GM23338 (cell line): ENCODE measurements at regions not wholly inside any gene's neighbourhood (a gene's known extent, or its start where the extent isn't known, plus 50 kb on each side); places are given as distances from the start of the nearest gene placed in this dataset.

Experiments
- ATAC-seq: fragments of 200-7000 bp; cut with Tn5 transposase; 3 replicates; pipeline ENCODE4 v1.9.1; 2020
- DNase-seq: peaks from one replicate; pipeline ENCODE4 v3.0.0-alpha.2; 2015; ENCODE audit warnings: low spot score
- H2AFZ ChIP-seq: fragments of 200-600 bp; sonication (generic); 2 replicates; pipeline ENCODE4 v1.8.0; 2016; ENCODE audit warnings: antibody characterized with exemption, mild to moderate bottlenecking, moderate library complexity
- H3F3A ChIP-seq: fragments of 200-600 bp; sonication (generic); replicated peaks from 2 replicates; pipeline ENCODE4 v1.8.0; 2017; ENCODE audit warnings: antibody characterized with exemption, mixed run types, low read depth
- H3K27ac ChIP-seq: fragments of 200-600 bp; sonication (generic); 2 replicates; pipeline ENCODE4 v1.6.1; 2016; ENCODE audit warnings: low read depth
- H3K27me3 ChIP-seq: fragments of 200-600 bp; sonication (generic); 2 replicates; pipeline ENCODE4 v1.8.0; 2016; ENCODE audit warnings: mild to moderate bottlenecking, mixed run types, moderate library complexity; ENCODE audit not compliant: insufficient read depth
- H3K36me3 ChIP-seq: fragments of 200-600 bp; sonication (generic); 2 replicates; pipeline ENCODE4 v1.8.0; 2016; ENCODE audit warnings: mild to moderate bottlenecking; ENCODE audit not compliant: insufficient read depth
- H3K4me1 ChIP-seq: fragments of 200-600 bp; sonication (generic); 2 replicates; pipeline ENCODE4 v1.8.0; 2016; ENCODE audit warnings: mild to moderate bottlenecking, moderate library complexity; ENCODE audit not compliant: insufficient read depth
- H3K4me2 ChIP-seq: fragments of 200-600 bp; sonication (generic); 2 replicates; pipeline ENCODE4 v1.7.1; 2017; ENCODE audit warnings: mixed run types
- H3K4me3 ChIP-seq: fragments of 200-600 bp; sonication (generic); 2 replicates; pipeline ENCODE4 v1.6.1; 2016; ENCODE audit warnings: mixed run types
- H3K79me2 ChIP-seq: fragments of 200-600 bp; sonication (generic); replicated peaks from 2 replicates; pipeline ENCODE4 v1.8.0; 2017; ENCODE audit warnings: mild to moderate bottlenecking; ENCODE audit not compliant: insufficient read depth
- H3K9me2 ChIP-seq: fragments of 200-600 bp; sonication (generic); 2 replicates; pipeline ENCODE4 v1.8.0; 2017; ENCODE audit not compliant: insufficient read depth
- H4K20me1 ChIP-seq: fragments of 200-600 bp; sonication (generic); replicated peaks from 2 replicates; pipeline ENCODE4 v1.8.0; 2017; ENCODE audit warnings: mild to moderate bottlenecking; ENCODE audit not compliant: insufficient read depth
- H3K27ac Mint-ChIP-seq: 2 replicates; pipeline ENCODE4 v1.8.0; 2020; ENCODE audit warnings: inconsistent platforms, mild to moderate bottlenecking, moderate library complexity, mixed read lengths
- H3K27me3 Mint-ChIP-seq: 3 replicates; pipeline ENCODE4 v1.8.0; 2022; ENCODE audit warnings: low read depth, mild to moderate bottlenecking, moderate library complexity, mixed read lengths, inconsistent platforms; ENCODE audit not compliant: insufficient read depth, poor library complexity
- H3K36me3 Mint-ChIP-seq: 3 replicates; pipeline ENCODE4 v1.8.0; 2021; ENCODE audit warnings: low read depth, mild to moderate bottlenecking, inconsistent platforms, moderate library complexity, mixed read lengths
- H3K4me1 Mint-ChIP-seq: 3 replicates; pipeline ENCODE4 v1.8.0; 2020; ENCODE audit warnings: mild to moderate bottlenecking, inconsistent platforms, mixed read lengths
- H3K4me3 Mint-ChIP-seq: 3 replicates; pipeline ENCODE4 v1.8.0; 2021; ENCODE audit warnings: moderate library complexity, mild to moderate bottlenecking, inconsistent platforms, mixed read lengths
- H3K9me3 Mint-ChIP-seq: 3 replicates; pipeline ENCODE4 v1.8.0; 2020; ENCODE audit warnings: moderate library complexity, mild to moderate bottlenecking, inconsistent platforms, mixed read lengths
- ETS1 ChIP-seq: IDR thresholded peaks from 2 replicates; pipeline ENCODE4 v1.6.1; 2016; ENCODE audit warnings: antibody characterized with exemption
- JUNB ChIP-seq: IDR thresholded peaks from one replicate; pipeline ENCODE4 v1.6.1; 2016; ENCODE audit warnings: antibody characterized with exemption; ENCODE audit not compliant: unreplicated experiment
- REST ChIP-seq: IDR thresholded peaks from one replicate; pipeline ENCODE4 v1.6.1; 2018; ENCODE audit warnings: antibody characterized with exemption; ENCODE audit not compliant: unreplicated experiment
- ZNF114 ChIP-seq: fragments of 250-450 bp; sonication (Bioruptor Pico); IDR thresholded peaks from 2 replicates; pipeline ENCODE4 v1.5.0; 2020; ENCODE audit warnings: mild to moderate bottlenecking, moderate library complexity
- ZNF462 ChIP-seq: fragments of 250-450 bp; sonication (Bioruptor Pico); IDR thresholded peaks from 2 replicates; pipeline ENCODE4 v1.5.0; 2020; ENCODE audit warnings: mild to moderate bottlenecking, moderate library complexity

- no peak for ATAC-seq
- DNase-seq = peak; percentile 5
- H3K4me1 Mint-ChIP-seq = peaks cover 12% of the 10 kb centered on the region
- H3K4me3 ChIP-seq = no peak overlapping the region
- no peak overlapping the region for H3K27ac ChIP-seq
- no peak overlapping the region for H3K4me3 Mint-ChIP-seq
- no peaks in the 10 kb centered on the region for H3K79me2 ChIP-seq
- H3K4me2 ChIP-seq = no peak overlapping the region
- no peaks in the 10 kb centered on the region for H3K27me3 Mint-ChIP-seq
- H3K9me3 Mint-ChIP-seq = no peaks in the 10 kb centered on the region
- TF ChIP-seq ETS1 (no peak), REST (no peak), ZNF114 (CRISPR knock-in tag) (no peak), ZNF462 (CRISPR knock-in tag) (no peak), JUNB (no peak)
- H3K4me1 ChIP-seq = peaks cover 12% of the 10 kb centered on the region; the same call in 1 of the 2 replicates
- no peak overlapping the region for H2AFZ ChIP-seq
- no peaks in the 10 kb centered on the region for H3K27me3 ChIP-seq
- no peaks in the 10 kb centered on the region for H3K36me3 Mint-ChIP-seq
- no peaks in the 10 kb centered on the region for H4K20me1 ChIP-seq
- no peaks in the 10 kb centered on the region for H3K9me2 ChIP-seq
- no peaks in the 10 kb centered on the region for H3F3A ChIP-seq
- H3K27ac Mint-ChIP-seq = no peak overlapping the region
- no peaks in the 10 kb centered on the region for H3K36me3 ChIP-seq
Measured at GRCh38 chr5:98498028-98498427, 275.4 kb upstream of the RGMB start.
